ENCODE measurements at regions not wholly inside any gene's neighbourhood (a gene's known extent, or its start where the extent isn't known, plus 50 kb on each side); places are given as distances from the start of the nearest gene placed in this dataset.

DNA sequence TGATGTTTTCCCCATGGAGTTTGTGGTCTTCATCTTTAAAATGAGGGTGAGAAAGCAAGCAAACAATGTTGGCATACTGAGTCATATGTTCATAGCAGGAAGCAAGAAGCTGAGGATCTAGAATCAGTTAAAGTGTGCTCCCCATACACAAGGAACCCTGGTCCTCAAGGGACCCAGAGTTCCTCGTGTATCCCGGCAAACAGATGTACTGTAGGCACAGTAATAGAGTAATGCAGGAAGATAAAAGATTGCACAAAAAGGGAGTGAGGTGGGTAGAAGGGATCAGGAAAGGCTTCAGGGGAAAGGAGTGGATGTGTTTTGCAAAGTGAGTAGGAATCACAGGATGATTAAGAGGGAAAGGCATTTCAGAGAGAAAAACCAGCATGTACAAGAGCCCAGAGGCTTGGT is 412.3 kb upstream of the CDH11 start:
- TF ChIP-seq, protein P1, sequence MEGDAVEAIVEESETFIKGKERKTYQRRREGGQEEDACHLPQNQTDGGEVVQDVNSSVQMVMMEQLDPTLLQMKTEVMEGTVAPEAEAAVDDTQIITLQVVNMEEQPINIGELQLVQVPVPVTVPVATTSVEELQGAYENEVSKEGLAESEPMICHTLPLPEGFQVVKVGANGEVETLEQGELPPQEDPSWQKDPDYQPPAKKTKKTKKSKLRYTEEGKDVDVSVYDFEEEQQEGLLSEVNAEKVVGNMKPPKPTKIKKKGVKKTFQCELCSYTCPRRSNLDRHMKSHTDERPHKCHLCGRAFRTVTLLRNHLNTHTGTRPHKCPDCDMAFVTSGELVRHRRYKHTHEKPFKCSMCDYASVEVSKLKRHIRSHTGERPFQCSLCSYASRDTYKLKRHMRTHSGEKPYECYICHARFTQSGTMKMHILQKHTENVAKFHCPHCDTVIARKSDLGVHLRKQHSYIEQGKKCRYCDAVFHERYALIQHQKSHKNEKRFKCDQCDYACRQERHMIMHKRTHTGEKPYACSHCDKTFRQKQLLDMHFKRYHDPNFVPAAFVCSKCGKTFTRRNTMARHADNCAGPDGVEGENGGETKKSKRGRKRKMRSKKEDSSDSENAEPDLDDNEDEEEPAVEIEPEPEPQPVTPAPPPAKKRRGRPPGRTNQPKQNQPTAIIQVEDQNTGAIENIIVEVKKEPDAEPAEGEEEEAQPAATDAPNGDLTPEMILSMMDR (IDR thresholded peaks at IDR 0.05) = no peak
- TF ChIP-seq POLR2A (IDR thresholded peaks at IDR 0.05) = no peak
